HG02678 (cell line): ENCODE measurements at regions not wholly inside any gene's neighbourhood (a gene's known extent, or its start where the extent isn't known, plus 50 kb on each side); places are given as distances from the start of the nearest gene placed in this dataset.
"Not testable (repeated sequence)": the region's sequence is repeated elsewhere in the genome, so short reads cannot be mapped to it uniquely, and the experiment has no call there.

Experiments
- ATAC-seq: cut with Tn5 transposase; IDR thresholded peaks from one replicate; pipeline ENCODE4 v1.9.1; 2021; ENCODE audit warnings: mild to moderate bottlenecking, moderate library complexity; ENCODE audit not compliant: unreplicated experiment

GRCh38 chr4:127219232-127219631 lies 413.5 kb upstream of the INTU start:
- no peak for ATAC-seq

- ATAC-seq, result no peak
Observed at GRCh38 chr4:127224556-127224955, 408.2 kb upstream of the INTU start.

- ATAC-seq, result no peak
Observed at GRCh38 chr4:127229855-127230608, 402.7 kb upstream of the INTU start.

GRCh38 chr4:127236889-127237288 lies 395.9 kb upstream of the INTU start:
- no peak for ATAC-seq

- ATAC-seq, result no peak
Observed at GRCh38 chr4:127237581-127237980, 395.2 kb upstream of the INTU start.

GRCh38 chr4:127238956-127239475 lies 393.7 kb upstream of the INTU start:
- no peak for ATAC-seq

- no peak for ATAC-seq
Observed at GRCh38 chr4:127239902-127240763, 392.6 kb upstream of the INTU start.

GRCh38 chr4:127240764-127241105 lies 392.0 kb upstream of the INTU start:
- ATAC-seq, result no peak

- no peak for ATAC-seq
Observed at GRCh38 chr4:127244515-127244914, 388.2 kb upstream of the INTU start.

- ATAC-seq, result no peak
Observed at GRCh38 chr4:127246963-127247952, 385.5 kb upstream of the INTU start.

- ATAC-seq, result no peak
Observed at GRCh38 chr4:127249066-127249766, 383.5 kb upstream of the INTU start.

- ATAC-seq, result no peak
Observed at GRCh38 chr4:127249767-127250108, 383.0 kb upstream of the INTU start.

GRCh38 chr4:127250577-127250976 lies 382.2 kb upstream of the INTU start:
- ATAC-seq, result peak; percentile 59

- peak; percentile 68 for ATAC-seq
Observed at GRCh38 chr4:127251423-127251822, 381.3 kb upstream of the INTU start.

- no peak for ATAC-seq
Observed at GRCh38 chr4:127256500-127256899, 376.3 kb upstream of the INTU start.

GRCh38 chr4:127261476-127261875 lies 371.3 kb upstream of the INTU start:
- ATAC-seq, result no peak

- no peak for ATAC-seq
Observed at GRCh38 chr4:127268367-127268766, 364.4 kb upstream of the INTU start.

- ATAC-seq, result not testable (repeated sequence)
Observed at GRCh38 chr4:127277023-127277422, 355.7 kb upstream of the INTU start.

- ATAC-seq, result no peak
Observed at GRCh38 chr4:127284236-127284635, 348.5 kb upstream of the INTU start.

GRCh38 chr4:127291316-127291715 lies 341.4 kb upstream of the INTU start:
- no peak for ATAC-seq
